Hematopoietic multipotent progenitor cell treated with erythropoietin and hydrocortisone succinate and interleukin-3 and kit ligand, for 15 days (in vitro differentiated cells): ENCODE measurements at regions not wholly inside any gene's neighbourhood (a gene's known extent, or its start where the extent isn't known, plus 50 kb on each side); places are given as distances from the start of the nearest gene placed in this dataset.
"Not testable (repeated sequence)": the region's sequence is repeated elsewhere in the genome, so short reads cannot be mapped to it uniquely, and the experiment has no call there.

Experiments used
- DNase-seq: peaks from one replicate; pipeline ENCODE4 v3.0.0-alpha.2; 2015; ENCODE audit warnings: low spot score

GRCh38 chr21:28523367-28523766, 469.3 kb downstream of the LTN1 start:
- DNase-seq = no peak

DNA sequence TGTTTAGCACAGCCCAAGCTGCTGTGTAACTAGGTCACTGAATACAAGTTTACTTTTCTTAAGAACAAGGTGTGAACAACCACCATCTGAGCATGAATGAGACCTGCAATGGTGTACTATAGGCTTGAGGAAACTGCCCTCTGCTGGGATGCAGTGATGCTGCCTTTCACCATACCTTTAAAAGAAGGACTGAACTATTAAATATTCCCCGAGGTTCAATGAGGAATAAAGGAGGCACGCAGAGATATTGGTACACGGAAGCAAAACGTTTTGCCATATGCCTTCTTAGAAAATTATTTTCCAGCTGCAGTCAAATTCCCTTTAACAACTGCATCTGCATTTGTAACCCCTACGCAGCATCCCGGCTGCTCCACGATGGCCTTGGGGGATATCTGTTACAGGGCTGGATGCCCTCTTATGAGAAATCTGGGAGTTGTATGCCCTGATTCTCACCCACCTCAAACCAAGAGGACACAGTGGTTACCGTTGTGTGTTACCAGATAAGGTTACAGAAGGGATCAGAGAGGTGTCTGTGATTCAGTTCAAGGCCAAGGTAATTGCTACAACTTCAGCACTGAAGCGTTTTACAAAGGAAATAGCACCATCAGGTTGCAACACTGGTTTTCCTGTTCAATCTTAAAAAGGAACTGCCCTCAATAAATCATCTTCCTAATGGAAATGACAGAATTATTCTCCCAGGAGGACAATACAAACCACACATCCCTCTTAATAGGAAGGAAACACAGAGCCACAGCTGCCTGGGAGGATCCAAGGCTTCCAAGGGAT, 470.5 kb downstream of the LTN1 start:
- no peak for DNase-seq

DNA sequence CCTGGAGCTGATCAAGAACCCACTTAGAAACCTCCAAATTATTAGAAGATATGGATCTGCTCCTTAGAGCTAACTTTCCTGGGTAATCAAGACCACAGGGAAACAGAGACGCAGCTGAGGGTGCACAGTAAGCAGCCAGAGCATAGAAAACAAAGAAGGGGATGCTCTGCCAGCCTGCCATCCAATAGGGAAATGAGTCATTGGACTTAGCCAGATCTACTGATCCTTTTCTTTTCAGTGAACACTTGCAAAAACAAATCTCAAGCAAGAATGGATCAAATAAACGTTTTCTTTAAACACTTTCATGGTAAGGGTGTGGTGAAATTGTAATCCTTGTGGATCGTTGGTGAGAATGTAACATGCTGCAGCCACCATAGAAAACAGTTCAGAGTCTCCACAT, 474.0 kb downstream of the LTN1 start:
- DNase-seq = no peak

DNA sequence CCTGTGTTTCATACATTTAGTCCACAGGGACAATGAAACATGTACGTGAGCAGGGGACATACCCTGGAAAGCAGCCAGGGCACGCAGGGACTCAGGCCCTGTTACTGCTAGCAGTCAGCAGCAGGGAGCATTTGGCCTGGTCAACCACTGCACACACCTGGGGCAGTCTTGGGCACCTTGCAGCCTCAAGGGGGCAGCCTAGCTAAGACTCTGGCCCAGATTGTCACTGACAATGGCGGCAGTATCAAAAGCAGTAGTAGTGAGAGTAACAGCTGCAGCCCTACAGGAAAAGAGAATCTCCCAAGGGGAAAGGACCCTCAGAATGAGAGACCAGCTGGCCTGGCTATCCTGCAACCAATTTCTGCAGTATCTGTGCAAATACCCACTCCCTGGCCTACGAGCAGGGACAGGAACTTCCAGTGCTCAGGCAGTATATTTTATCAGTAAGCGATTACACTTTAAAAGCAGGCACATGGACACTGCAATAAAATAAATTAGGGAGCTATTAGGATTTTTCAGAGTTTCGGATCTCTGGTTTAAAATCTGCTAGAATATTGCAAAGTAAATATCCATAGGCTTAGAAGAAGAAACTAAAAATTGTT, 475.6 kb downstream of the LTN1 start:
- peak; percentile 25 for DNase-seq

DNA sequence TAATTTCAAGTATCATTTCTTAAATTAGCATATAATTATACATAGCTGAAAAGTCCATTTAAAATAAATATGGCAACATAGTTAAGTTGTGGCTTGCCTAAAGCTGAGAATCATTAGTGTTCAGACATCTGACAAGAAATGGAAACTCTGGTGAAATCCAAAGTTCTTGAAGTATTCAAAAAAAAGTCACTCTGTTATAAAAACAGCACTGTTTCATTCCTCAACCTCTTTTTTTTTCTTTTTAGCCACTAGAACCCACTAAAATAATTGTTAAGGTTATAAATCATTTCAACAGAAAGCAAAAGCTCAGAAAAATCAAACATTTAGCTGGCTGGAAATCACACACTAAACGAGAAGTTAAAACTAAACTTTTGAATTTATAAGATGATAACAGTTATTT, 476.7 kb downstream of the LTN1 start:
- no peak for DNase-seq

- DNase-seq = no peak
Observed at GRCh38 chr21:28513428-28513827, 479.2 kb downstream of the LTN1 start.

DNA sequence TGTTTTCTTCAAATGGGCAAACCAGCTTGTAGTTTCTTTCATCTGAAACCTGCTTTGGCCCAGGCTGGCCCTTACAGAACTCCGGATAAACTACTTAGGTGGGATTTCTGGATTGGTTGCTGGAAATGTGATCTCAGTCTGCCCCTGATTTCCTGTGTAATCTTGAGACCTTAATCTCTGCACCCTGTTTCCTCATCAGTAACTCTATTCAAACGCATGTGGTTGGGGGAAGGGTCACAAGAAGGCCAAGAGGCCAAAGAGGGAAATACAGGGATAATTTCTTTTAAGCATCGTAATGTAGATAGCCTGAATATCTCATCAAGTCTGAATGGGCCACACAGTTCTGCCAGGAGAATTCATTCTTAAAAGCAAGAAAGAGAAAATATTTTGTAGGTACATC, 483.6 kb downstream of the LTN1 start:
- no peak for DNase-seq

GRCh38 chr21:28508126-28508525, 484.6 kb downstream of the LTN1 start:
- no peak for DNase-seq

DNA sequence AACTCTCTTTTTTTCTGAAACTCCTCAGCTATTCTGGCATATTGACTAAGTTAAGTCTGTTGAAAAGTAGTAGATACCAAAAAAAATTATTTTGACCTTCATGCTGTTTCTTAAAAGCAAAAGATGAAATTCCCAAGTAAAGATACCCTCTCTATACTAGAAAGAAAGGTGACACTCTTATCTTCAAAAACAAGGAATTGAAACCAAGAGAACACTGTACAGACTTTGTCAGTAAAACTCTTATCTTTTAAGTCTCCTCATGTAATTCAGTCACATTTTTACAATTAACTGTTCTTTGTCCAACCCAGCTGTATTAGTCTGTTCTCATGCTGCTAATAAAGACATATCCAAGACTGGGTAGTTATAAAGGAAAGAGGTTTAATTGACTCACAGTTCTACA, 496.2 kb downstream of the LTN1 start:
- DNase-seq = no peak

GRCh38 chr21:28492127-28492526, 500.6 kb downstream of the LTN1 start:
- no peak for DNase-seq

- DNase-seq = no peak
Observed at GRCh38 chr21:28489821-28490350, 502.8 kb downstream of the LTN1 start.

GRCh38 chr21:28489162-28489561, 503.5 kb downstream of the LTN1 start:
- DNase-seq = no peak

DNA sequence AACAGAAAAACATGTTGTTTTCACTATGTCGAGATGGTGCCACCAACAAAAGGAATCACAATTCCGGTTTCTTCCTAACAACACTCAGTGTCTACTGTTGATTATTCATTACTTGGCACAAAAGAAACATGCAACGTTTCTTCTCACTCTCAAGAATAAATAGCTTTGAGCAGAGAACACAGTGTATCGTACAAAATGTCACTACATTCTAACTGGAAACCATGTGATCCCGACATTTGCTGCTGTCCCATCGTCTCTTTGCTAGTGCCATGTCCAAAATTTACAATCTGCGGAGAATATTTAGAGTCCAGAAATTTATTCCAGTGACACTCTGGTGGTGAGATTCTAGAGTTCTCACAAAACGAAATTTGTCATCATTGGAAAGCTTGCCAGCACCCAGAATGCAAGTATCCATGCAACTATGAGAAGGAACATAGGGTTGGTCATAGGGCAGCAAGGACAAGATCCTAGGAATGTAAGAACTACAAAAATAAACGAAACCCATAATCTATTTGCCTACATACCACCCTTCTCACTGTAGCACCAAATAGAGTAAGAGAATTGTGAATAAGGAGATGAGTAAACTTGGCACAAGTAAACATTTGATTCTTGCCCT, 505.1 kb downstream of the LTN1 start:
- no peak for DNase-seq

GRCh38 chr21:28485301-28486022, 507.2 kb downstream of the LTN1 start:
- DNase-seq = no peak

- DNase-seq = no peak
Observed at GRCh38 chr21:28483301-28484035, 509.2 kb downstream of the LTN1 start.

GRCh38 chr21:28482657-28483056, 510.0 kb downstream of the LTN1 start:
- DNase-seq = no peak

DNA sequence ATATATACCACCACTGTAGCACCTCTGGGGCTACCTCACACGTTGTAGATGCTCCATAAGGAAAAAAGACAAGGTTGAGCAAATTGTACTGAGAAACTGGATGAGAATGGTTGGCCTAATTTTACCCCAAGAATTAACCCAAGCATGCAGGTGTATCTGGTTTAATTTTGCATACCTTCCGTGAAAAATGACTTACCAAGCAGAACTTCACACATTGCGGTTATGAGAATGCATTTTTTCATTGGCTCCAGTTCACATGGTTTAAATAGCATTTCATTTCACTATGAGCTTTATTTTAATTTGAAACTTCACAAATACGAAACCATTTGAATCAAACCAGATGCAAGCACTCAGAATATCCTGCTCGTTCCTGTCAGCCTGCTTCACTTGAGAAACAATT, 512.2 kb downstream of the LTN1 start:
- DNase-seq = no peak

- DNase-seq = no peak
Observed at GRCh38 chr21:28473530-28474220, 519.0 kb downstream of the LTN1 start.

DNA sequence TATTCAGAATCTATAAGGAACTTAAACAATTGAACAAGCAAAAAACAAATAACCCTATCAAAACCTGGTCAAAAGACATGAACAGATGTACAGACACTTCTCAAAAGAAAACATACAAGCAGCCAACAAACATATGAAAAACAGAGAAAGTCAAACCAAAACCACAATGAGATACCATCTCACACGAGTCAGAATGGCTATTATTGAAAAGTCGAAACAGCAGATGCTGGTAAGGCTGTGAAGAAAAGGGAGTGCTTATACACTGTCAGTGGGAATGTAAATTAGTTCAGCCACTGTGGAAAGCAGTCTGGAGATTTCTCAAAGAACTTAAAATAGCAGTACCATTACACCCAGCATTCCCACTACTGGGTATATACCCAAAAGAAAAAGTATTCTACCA, 520.1 kb downstream of the LTN1 start:
- DNase-seq = not testable (repeated sequence)

DNA sequence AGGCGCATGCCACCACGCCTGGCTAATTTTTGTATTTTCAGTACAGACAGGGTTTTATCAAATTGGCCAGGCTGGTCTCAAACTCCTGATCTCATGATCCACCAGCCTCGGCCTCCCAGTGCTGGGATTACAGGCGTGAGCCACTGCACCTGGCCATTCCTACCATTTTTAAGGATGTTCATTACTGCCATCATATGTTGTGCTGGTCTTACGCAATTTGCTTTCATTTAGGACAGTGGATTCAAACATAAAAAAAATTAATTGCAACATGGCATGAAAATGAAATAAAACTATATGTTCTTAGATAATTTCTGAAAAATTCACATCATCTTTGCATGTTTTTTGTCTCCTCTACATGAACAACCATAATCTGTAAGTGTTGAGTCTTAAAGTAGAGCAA, 527.7 kb downstream of the LTN1 start:
- no peak for DNase-seq

DNA sequence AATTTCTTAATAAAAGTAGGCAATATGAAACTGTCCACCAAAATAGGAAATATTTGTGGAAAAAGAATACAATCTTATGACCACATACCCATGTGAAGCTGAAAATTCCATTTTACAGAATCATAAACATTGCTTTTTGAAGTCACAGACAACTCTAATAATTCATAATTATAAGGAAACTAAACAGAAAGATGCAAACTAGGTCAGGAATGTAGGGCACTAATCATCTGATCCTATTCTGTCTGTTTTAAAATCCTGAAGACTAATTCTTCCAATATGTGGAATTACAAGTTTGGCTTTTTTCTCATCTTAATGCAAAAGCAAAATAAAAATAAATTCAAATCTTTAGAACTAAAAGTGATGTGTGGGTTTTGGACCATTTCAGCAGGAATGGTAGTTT, 528.6 kb downstream of the LTN1 start:
- DNase-seq = no peak
